ENCODE measurements at regions not wholly inside any gene's neighbourhood (a gene's known extent, or its start where the extent isn't known, plus 50 kb on each side); places are given as distances from the start of the nearest gene placed in this dataset.

- no peak for DNase-seq
- Histone ChIP-seq H3K27me3 (no peaks in the 10 kb centered on the region), H3K36me3 (ENCODE audit: low read depth, missing control alignments) (no peaks in the 10 kb centered on the region), H3K4me1 (no peaks in the 10 kb centered on the region), H3K4me3 (no peak overlapping the region), H3K9me3 (no peaks in the 10 kb centered on the region), H3K27ac (no peak overlapping the region)
- intact Hi-C loops (cut with DNase I; ENCODE audit: low total_unique reads), result no loop called here
- TF ChIP-seq POLR2A (IDR thresholded peaks at IDR 0.05), result no peak
- no peak for TF ChIP-seq CTCF (IDR thresholded peaks at IDR 0.05)
- WGBS, 2 donors, result 14 to 30% methylated on average over 2 of the region's 2 CpGs
Measured at GRCh38 chr1:170460001-170460400, 72.0 kb upstream of the GORAB start.

GRCh38 chr1:170460414-170461155 is 71.4 kb upstream of the GORAB start:
- Histone ChIP-seq H3K4me3 (no peak overlapping the region), H3K36me3 (ENCODE audit: low read depth, missing control alignments) (no peaks in the 10 kb centered on the region), H3K4me1 (no peaks in the 10 kb centered on the region), H3K27ac (no peak overlapping the region), H3K27me3 (no peaks in the 10 kb centered on the region), H3K9me3 (no peaks in the 10 kb centered on the region)
- TF ChIP-seq CTCF (IDR thresholded peaks at IDR 0.05) (no peak), POLR2A (IDR thresholded peaks at IDR 0.05) (no peak)
- DNase-seq, result no peak
- intact Hi-C loops (cut with DNase I; ENCODE audit: low total_unique reads), result no loop called here
- WGBS, 2 donors, result 26 to 28% methylated on average over 2 of the region's 2 CpGs

GRCh38 chr1:170461291-170461747 is 70.6 kb upstream of the GORAB start:
- Histone ChIP-seq H3K27ac (no peak overlapping the region), H3K9me3 (no peaks in the 10 kb centered on the region), H3K27me3 (no peaks in the 10 kb centered on the region), H3K4me3 (no peak overlapping the region), H3K36me3 (ENCODE audit: low read depth, missing control alignments) (no peaks in the 10 kb centered on the region), H3K4me1 (no peaks in the 10 kb centered on the region)
- 77 to 82% methylated on average over 1 of the region's 1 CpG for WGBS, 2 donors
- no peak for TF ChIP-seq POLR2A (IDR thresholded peaks at IDR 0.05)
- TF ChIP-seq CTCF (IDR thresholded peaks at IDR 0.05), result no peak
- intact Hi-C loops (cut with DNase I; ENCODE audit: low total_unique reads), result no loop called here
- DNase-seq, result no peak

- H3K27me3 ChIP-seq, result no peaks in the 10 kb centered on the region
- intact Hi-C loops (cut with DNase I; ENCODE audit: low total_unique reads), result no loop called here
- no peaks in the 10 kb centered on the region for H3K36me3 ChIP-seq (ENCODE audit: low read depth, missing control alignments)
- TF ChIP-seq CTCF (IDR thresholded peaks at IDR 0.05) (no peak), POLR2A (IDR thresholded peaks at IDR 0.05) (no peak)
- peak; percentile 26 for DNase-seq
- H3K4me3 ChIP-seq, result no peak overlapping the region
- H3K9me3 ChIP-seq, result no peaks in the 10 kb centered on the region
- no peak overlapping the region for H3K27ac ChIP-seq
- WGBS, 2 donors, result 75 to 78% methylated on average over 4 of the region's 4 CpGs
- no peaks in the 10 kb centered on the region for H3K4me1 ChIP-seq
Measured at GRCh38 chr1:170461762-170462384, 70.1 kb upstream of the GORAB start.
